PC-3 (cell line): ENCODE measurements at regions not wholly inside any gene's neighbourhood (a gene's known extent, or its start where the extent isn't known, plus 50 kb on each side); places are given as distances from the start of the nearest gene placed in this dataset.

Experiments used
- ATAC-seq: fragments of 200-7000 bp; cut with Tn5 transposase; 2 replicates; pipeline ENCODE4 v1.9.1; 2020; ENCODE audit warnings: mild to moderate bottlenecking, moderate library complexity
- BruUV-seq: library from RNA; stranded (reverse); fragments of 400-500 nt; replicated peaks from 2 replicates; lab custom pipeline; 2021; lab: Mats Ljungman, UMichigan
- CTCF ChIA-PET: fragments of 300-600 bp; sonication (Branson Sonifier 250); formaldehyde crosslinking; loops from one replicate; lab custom pipeline; 2022; ENCODE audit warnings: antibody characterized with exemption; lab: Charles Lee
- POLR2A ChIA-PET: fragments of 300-600 bp; sonication (Branson Sonifier 250); formaldehyde crosslinking; loops from one replicate; lab custom pipeline; 2022; ENCODE audit warnings: antibody characterized with exemption; ENCODE audit not compliant: unreplicated experiment; lab: Charles Lee
- DNase-seq: peaks from one replicate; pipeline ENCODE4 v3.0.0-alpha.2; 2015
- H2AFZ ChIP-seq: fragments of 300-600 bp; sonication (generic); 2 replicates; pipeline ENCODE4 v1.6.0; 2016; ENCODE audit warnings: antibody characterized with exemption, low read length
- H3F3A ChIP-seq: fragments of 300-600 bp; sonication (generic); one replicate; pipeline ENCODE4 v1.6.0; 2017; ENCODE audit warnings: antibody characterized with exemption, low read length, control low read depth, mild to moderate bottlenecking; ENCODE audit not compliant: unreplicated experiment
- H3K27ac ChIP-seq: fragments of 300-600 bp; sonication (generic); 2 replicates; pipeline ENCODE4 v1.5.1; 2016; ENCODE audit warnings: mild to moderate bottlenecking, low read length
- H3K27me3 ChIP-seq: fragments of 300-600 bp; sonication (generic); 2 replicates; pipeline ENCODE4 v1.6.1; 2016; ENCODE audit warnings: low read length, mixed read lengths
- H3K36me3 ChIP-seq: fragments of 300-600 bp; sonication (generic); 2 replicates; pipeline ENCODE4 v1.6.1; 2016; ENCODE audit warnings: low read depth, mixed run types, low read length, mixed read lengths
- H3K4me1 ChIP-seq: fragments of 300-600 bp; sonication (generic); 2 replicates; pipeline ENCODE4 v1.5.1; 2016; ENCODE audit warnings: low read length; ENCODE audit not compliant: insufficient read depth
- H3K4me2 ChIP-seq: fragments of 300-600 bp; sonication (generic); 2 replicates; pipeline ENCODE4 v1.6.0; 2016; ENCODE audit warnings: low read length
- H3K4me3 ChIP-seq: fragments of 300-600 bp; sonication (generic); 2 replicates; pipeline ENCODE4 v1.5.1; 2016; ENCODE audit warnings: mild to moderate bottlenecking, low read length, mixed read lengths
- H3K79me2 ChIP-seq: fragments of 300-600 bp; sonication (generic); 2 replicates; pipeline ENCODE4 v1.6.1; 2017; ENCODE audit warnings: low read length, mixed read lengths
- H3K9ac ChIP-seq: fragments of 300-600 bp; sonication (generic); 2 replicates; pipeline ENCODE4 v1.6.0; 2016; ENCODE audit warnings: mild to moderate bottlenecking, low read length
- H3K9me2 ChIP-seq: fragments of 300-600 bp; sonication (generic); replicated peaks from 2 replicates; pipeline ENCODE4 v1.6.1; 2016; ENCODE audit warnings: mixed run types, low read length, mixed read lengths
- H3K9me3 ChIP-seq: fragments of 300-600 bp; sonication (generic); 2 replicates; pipeline ENCODE4 v1.6.1; 2016; ENCODE audit warnings: low read length, mixed read lengths
- H4K20me1 ChIP-seq: fragments of 300-600 bp; sonication (generic); 2 replicates; pipeline ENCODE4 v1.6.1; 2016; ENCODE audit warnings: low read length, mixed read lengths
- EZH2 ChIP-seq: fragments of 300-600 bp; sonication (generic); IDR thresholded peaks from one replicate; pipeline ENCODE4 v1.6.1; 2017; ENCODE audit warnings: antibody characterized with exemption, mild to moderate bottlenecking, low read length; ENCODE audit not compliant: unreplicated experiment
- EZH2phosphoT487 ChIP-seq: fragments of 300-600 bp; sonication (generic); IDR thresholded peaks from 2 replicates; pipeline ENCODE4 v1.6.1; 2018; ENCODE audit warnings: mild to moderate bottlenecking, antibody characterized with exemption, low read length, borderline replicate concordance
- intact Hi-C: fragments of 100-400 bp; cut with micrococcal nuclease; formaldehyde crosslinking; loops from 2 replicates; pipeline ENCODE4 v1.9.0; 2023
- TF ChIP-seq, protein P1 (sequence below): fragments of 300-600 bp; sonication (generic); conservative IDR thresholded peaks from 2 replicates; pipeline ENCODE4 v1.5.1; 2017; ENCODE audit warnings: antibody characterized with exemption, low read depth, mild to moderate bottlenecking, low read length

DNA sequence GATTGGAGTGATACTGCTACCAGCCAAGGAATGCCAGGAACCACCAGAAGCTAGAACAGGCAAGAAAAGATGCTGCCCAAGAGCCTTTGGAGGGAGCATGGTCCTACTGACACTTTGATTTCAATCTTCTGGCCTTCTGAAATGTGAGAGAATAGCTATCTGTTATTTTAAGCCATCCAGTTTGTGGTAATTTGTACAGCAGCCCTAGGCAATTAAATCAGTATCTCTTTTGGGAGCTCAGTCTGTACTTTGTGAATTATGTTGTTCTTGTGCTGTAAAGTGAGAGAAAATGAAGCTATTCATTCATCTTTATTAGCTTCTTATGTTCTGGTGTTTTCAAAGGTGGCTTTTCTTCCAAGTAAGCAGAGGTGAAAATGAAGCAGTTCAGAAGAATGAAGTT lies 381.3 kb downstream of the PDCD6IP start:
- no TSS peak for BruUV-seq
- no peak overlapping the region for H3K27ac ChIP-seq
- no peaks in the 10 kb centered on the region for H4K20me1 ChIP-seq
- no peak overlapping the region for H3K4me2 ChIP-seq
- no peaks in the 10 kb centered on the region for H3F3A ChIP-seq
- DNase-seq (no peak), ATAC-seq (no peak)
- no peaks in the 10 kb centered on the region for H3K9me2 ChIP-seq
- ChIA-PET CTCF (no interaction called here), POLR2A (no interaction called here)
- no peaks in the 10 kb centered on the region for H3K9me3 ChIP-seq
- H3K36me3 ChIP-seq = no peaks in the 10 kb centered on the region
- peaks cover 11% of the 10 kb centered on the region; the same call in 1 of the 2 replicates for H3K4me1 ChIP-seq
- H2AFZ ChIP-seq = no peak overlapping the region
- intact Hi-C loops = no loop called here
- H3K79me2 ChIP-seq = no peaks in the 10 kb centered on the region
- TF ChIP-seq, protein P1, sequence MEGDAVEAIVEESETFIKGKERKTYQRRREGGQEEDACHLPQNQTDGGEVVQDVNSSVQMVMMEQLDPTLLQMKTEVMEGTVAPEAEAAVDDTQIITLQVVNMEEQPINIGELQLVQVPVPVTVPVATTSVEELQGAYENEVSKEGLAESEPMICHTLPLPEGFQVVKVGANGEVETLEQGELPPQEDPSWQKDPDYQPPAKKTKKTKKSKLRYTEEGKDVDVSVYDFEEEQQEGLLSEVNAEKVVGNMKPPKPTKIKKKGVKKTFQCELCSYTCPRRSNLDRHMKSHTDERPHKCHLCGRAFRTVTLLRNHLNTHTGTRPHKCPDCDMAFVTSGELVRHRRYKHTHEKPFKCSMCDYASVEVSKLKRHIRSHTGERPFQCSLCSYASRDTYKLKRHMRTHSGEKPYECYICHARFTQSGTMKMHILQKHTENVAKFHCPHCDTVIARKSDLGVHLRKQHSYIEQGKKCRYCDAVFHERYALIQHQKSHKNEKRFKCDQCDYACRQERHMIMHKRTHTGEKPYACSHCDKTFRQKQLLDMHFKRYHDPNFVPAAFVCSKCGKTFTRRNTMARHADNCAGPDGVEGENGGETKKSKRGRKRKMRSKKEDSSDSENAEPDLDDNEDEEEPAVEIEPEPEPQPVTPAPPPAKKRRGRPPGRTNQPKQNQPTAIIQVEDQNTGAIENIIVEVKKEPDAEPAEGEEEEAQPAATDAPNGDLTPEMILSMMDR = no peak
- TF ChIP-seq EZH2 (no peak), EZH2phosphoT487 (no peak)
- no peak overlapping the region for H3K4me3 ChIP-seq
- no peaks in the 10 kb centered on the region for H3K27me3 ChIP-seq
- H3K9ac ChIP-seq = no peak overlapping the region

DNA sequence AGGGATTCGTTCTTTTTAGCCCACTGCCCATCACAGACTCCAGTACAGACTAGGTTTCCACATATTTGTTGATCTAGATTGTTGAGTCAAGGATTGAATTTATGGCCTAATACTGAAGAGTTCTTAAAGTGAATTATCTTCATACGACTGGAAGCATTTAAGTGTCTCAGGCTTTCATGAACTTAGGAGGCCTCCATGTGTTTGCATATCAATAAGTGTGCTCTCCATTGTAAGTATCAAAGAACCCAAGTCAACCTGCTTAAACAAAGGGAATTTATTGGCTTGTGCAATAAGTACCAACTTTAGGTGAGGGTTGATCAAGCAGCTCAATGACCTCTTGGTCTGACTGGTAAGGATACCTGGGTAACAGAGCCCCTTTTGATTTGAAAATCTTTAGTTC lies 382.1 kb downstream of the PDCD6IP start:
- Histone ChIP-seq H4K20me1 (no peaks in the 10 kb centered on the region), H3F3A (no peaks in the 10 kb centered on the region), H3K79me2 (no peaks in the 10 kb centered on the region), H3K27ac (no peak overlapping the region), H3K4me1 (peaks cover 11% of the 10 kb centered on the region; the same call in 1 of the 2 replicates), H3K27me3 (no peaks in the 10 kb centered on the region), H3K9me3 (no peaks in the 10 kb centered on the region), H3K36me3 (no peaks in the 10 kb centered on the region), H3K9me2 (no peaks in the 10 kb centered on the region), H3K4me3 (no peak overlapping the region), H3K9ac (no peak overlapping the region), H2AFZ (no peak overlapping the region), H3K4me2 (no peak overlapping the region)
- TF ChIP-seq, protein P1 = no peak
- TF ChIP-seq EZH2phosphoT487 (no peak), EZH2 (no peak)
- no TSS peak for BruUV-seq
- ChIA-PET POLR2A (no interaction called here), CTCF (no interaction called here)
- no peak for ATAC-seq
- intact Hi-C loops = no loop called here
- no peak for DNase-seq

DNA sequence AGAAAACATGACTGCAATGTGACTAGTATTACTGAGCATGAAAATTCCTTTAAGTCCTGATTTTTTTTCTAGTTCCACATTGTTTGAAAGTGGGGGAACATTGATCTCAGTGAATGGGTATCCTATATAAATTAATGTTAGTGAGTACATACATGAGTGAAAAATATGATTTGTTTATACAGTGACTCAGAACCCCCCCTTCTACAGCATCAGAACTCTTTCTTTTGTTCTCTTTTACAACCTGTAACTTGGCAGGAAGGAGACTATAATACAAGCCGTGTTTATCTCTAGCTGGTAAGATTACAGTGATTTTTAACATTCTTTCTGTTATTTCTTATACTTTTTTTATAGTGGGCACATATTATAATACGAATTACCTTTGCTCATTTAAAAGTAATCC lies 384.7 kb downstream of the PDCD6IP start:
- CTCF ChIA-PET = no interaction called here
- H3K27me3 ChIP-seq = no peaks in the 10 kb centered on the region
- no peak overlapping the region for H2AFZ ChIP-seq
- H3K4me1 ChIP-seq = peaks cover 11% of the 10 kb centered on the region; the same call in 1 of the 2 replicates
- TF ChIP-seq EZH2phosphoT487 (no peak), EZH2 (no peak)
- TF ChIP-seq, protein P1 = no peak
- H3F3A ChIP-seq = no peaks in the 10 kb centered on the region
- H4K20me1 ChIP-seq = no peaks in the 10 kb centered on the region
- H3K36me3 ChIP-seq = no peaks in the 10 kb centered on the region
- intact Hi-C loops = no loop called here
- no TSS peak for BruUV-seq
- H3K4me3 ChIP-seq = no peak overlapping the region
- H3K79me2 ChIP-seq = no peaks in the 10 kb centered on the region
- peak; percentile 57 for DNase-seq
- peak; percentile 92 for ATAC-seq
- peak overlapping the region; percentile 46 for H3K4me2 ChIP-seq
- POLR2A ChIA-PET = no interaction called here
- no peaks in the 10 kb centered on the region for H3K9me2 ChIP-seq
- H3K27ac ChIP-seq = no peak overlapping the region
- no peak overlapping the region for H3K9ac ChIP-seq
- no peaks in the 10 kb centered on the region for H3K9me3 ChIP-seq
